HG03521 (cell line): ENCODE measurements at regions not wholly inside any gene's neighbourhood (a gene's known extent, or its start where the extent isn't known, plus 50 kb on each side); places are given as distances from the start of the nearest gene placed in this dataset.
"Not testable (repeated sequence)": the region's sequence is repeated elsewhere in the genome, so short reads cannot be mapped to it uniquely, and the experiment has no call there.

Experiments used
- ATAC-seq: cut with Tn5 transposase; IDR thresholded peaks from one replicate; pipeline ENCODE4 v1.9.1; 2021; ENCODE audit warnings: mild to moderate bottlenecking, moderate library complexity; ENCODE audit not compliant: unreplicated experiment

DNA sequence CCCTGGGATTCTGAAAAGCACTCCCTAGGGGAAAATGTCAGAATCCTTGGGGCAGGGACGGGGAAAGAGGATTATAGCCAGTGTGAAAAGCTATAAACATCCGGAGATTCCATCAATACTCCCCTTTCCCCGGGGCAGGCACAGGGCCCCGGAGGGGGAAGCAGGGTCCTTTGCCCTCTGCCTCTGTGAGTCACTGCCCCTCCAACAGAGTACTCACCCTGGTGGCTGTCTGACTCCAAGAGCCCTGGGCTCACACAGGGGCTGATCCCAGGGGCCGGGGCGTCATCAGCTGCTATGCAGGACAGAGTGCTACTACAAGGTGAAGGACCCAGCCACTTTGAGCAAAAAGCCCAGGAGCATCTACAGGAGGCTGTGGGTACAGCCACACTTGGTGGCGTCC is 133.0 kb upstream of the PRR20G start:
- ATAC-seq: no peak

DNA sequence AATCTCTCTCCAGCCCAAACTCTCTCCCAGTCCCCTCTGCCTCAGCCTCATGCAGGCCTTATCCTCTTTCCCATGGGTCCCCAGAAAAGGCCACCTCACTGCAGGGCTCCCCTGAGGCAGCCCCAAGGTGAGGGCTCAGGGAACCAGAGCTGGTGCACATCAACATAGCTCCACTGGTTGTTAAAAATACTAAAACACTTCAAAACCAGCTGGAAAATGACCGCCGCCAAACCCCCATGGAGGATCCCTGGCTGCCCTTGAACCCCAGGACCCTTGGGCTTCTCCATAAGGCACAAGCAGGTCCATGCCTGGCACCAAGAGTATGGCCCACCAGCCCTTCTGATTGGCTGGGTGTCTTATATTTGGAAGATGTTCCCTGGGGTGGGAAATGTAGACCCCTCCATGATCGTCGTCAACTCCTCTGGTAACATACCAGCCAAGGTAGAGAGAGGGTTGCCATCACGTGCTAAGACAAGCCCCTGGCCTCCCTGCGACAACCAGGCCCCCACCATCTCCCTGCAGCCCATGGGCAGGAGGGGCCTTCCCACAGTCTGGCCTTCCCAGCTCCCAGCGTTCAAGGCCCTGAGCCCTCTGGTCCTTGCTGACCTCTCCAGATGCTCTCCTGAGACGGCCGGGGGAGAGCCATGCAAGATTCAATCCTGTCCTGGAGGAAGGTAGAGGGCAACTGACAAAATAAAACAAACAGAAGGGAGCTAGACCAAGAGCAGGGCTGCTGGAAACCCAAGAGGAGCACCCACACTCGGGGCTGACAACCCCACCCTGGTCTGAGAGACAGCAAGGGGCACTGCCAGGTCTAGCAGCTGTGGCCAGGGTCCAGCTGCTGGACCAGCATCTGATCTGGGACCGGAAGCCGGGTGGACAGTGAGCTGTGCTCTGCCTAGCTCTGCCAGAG is 132.1 kb upstream of the PRR20G start:
- no peak for ATAC-seq

DNA sequence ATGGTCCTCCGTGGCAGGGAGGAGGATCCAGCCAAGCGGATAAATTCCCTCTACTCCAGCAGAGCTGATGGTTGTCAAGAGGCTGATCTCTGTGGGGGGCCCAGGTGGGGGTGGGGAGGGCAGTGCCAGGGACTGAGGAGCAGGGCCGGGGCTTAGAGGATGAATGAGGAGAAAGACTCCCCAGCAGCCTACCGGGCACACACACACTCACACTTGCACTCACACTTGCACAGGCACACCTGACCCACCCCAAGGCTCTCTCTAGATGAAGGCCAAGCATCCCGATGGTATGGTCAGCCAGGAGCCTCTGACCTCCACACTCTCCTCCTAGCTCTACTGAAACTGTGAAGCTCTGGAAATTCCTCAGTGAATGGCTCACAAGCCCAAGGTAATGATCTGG is 131.3 kb upstream of the PRR20G start:
- ATAC-seq: no peak

DNA sequence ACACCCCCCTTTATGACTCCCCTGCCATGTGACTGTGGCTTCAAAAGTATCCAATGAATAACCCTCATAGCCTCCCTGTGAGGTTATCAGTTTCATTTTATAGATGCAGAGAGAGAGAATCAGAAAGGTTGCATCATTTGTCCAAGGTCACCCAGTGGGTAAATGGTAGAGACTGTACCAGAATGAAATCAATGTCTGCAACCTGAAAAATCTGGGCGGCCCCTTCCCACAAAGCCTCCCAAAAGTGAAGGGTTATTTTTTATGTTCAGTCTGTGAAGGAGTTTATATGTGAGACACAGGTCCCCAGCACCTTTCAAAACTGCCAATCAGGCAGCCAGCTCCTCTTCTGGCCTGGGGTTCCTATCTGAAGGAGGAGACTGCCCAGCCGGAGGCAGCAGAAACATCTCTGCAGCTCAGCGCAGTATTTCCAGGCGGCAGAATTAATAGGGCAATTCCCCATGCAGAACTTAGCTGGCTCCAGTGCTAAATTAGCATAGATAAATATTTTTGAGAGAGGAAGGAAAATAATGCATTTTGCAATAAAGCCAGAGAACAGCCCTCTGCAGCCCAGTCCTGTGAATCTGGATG is 130.8 kb upstream of the PRR20G start:
- ATAC-seq: no peak

DNA sequence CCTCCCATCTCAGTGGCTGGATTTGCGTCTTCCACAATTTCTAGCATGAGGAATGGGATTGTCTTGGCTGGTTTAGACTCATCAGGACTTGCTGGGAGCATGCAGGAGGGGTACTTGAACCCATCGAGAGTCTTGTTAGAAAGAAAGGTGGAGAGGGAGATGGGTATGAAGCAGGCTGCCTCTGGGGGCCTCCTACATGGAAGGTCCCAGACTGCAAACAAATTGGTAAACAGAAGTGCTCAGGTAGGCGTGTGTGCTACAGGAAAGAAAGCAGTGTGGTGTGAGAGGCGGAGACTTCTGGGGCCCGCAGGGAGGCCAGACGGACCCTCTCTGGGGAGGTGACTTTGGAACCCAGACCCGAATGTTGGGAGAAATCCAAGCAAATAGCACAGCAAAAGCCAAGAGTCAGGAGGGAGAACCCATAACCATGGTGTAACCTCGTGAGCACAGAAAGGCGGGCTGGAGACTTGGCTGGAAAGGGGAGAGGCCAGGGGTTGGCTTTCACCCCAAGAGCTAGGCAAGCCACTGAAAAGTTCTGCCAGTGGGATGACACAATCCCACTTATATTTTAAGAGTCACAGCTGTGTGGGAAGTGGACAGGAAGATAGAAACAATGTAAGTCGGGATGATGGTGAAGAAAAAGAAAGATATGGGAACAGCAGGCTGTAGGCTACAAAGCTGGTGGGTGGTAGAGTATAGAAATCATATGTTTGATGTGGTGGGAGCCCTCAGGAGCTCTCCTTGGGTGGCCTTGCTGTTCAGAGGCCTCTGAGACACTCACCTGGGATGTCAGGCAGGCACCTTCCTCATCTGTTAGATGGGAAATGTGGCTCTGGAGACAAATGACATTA is 130.1 kb upstream of the PRR20G start:
- ATAC-seq: no peak

DNA sequence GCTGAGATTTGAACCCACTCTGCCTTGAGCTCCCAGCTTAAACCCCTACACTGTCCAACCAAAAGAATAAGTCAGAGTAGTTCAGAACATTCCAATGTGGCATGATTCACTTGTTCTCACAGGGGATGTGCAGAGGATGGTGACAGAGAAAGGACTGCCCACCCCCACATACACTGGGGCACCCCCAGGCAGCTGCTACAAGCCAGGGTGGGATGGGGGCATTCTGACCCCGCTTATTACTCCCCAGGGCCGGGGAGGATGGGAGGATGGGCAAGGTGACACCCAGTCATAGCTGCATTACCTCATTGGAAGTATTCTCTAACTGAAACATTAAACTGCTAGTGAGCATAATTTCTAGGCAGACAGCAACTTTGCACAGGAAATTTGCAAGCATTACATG is 126.0 kb upstream of the PRR20G start:
- ATAC-seq: no peak

DNA sequence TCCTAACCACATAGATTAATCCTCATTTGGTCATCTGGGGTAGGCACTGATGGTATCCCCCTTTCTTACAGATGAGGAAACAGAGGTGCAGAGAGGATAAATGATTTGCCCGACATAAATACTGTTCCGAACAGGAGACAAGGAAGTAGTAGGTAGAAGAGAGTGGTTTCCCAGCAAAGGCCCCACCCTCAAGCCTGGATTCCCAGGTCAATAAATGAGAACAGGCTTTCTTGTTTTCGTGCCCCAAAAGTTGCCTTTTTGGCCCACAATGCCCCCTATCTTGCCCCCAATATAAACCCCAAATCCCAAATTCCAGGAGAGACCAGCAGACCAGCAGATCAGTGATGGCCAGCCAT is 125.5 kb upstream of the PRR20G start:
- no peak for ATAC-seq

DNA sequence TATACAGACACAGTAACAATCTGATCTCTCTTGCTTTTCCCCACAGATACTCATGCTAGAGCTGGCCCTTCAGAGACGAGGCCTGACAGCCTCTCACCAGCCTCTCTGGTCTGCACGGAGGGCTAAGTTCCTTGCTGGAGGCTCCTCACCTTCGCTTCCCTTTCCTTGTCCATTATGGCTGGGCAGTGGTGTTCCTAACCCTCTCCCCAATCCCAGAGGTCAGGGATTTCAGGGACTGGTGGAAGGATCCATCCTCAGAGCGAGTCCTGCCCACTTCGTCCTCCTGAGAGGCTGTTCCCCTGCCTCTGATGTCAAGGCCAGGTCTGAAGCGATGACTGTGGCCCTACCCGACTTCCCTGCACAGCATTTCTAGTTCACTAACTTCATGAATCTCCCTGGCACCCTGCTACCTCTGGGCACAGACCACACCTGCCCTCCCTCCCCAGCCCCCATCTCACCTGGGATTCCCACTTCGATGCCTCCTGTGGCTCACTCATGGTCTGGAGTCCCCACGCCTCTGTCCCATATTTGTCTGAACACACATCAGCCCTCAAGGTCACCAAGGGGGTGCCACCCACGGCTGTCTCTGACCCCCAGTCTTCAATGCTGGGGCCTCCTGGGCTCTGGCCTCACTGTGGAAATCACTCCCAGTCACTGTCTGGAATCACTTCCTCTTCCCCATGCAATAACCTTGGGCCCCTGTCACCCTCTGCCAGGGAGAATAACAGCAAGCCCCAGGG is 124.9 kb upstream of the PRR20G start:
- no peak for ATAC-seq

DNA sequence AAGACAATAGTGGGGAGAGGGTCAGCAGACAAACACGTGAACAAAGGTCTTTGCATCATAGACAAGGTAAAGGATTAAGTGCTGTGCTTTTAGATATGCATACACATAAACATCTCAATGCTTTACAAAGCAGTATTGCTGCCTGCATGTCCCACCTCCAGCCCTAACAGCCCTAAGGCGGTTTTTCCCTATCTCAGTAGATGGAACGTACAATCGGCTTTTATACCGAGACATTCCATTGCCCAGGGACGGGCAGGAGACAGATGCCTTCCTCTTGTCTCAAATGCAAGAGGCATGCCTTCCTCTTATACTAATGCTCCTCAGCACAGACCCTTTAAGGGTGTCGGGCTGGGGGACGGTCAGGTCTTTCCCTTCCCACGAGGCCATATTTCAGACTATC is 124.0 kb upstream of the PRR20G start:
- ATAC-seq: not testable (repeated sequence)

DNA sequence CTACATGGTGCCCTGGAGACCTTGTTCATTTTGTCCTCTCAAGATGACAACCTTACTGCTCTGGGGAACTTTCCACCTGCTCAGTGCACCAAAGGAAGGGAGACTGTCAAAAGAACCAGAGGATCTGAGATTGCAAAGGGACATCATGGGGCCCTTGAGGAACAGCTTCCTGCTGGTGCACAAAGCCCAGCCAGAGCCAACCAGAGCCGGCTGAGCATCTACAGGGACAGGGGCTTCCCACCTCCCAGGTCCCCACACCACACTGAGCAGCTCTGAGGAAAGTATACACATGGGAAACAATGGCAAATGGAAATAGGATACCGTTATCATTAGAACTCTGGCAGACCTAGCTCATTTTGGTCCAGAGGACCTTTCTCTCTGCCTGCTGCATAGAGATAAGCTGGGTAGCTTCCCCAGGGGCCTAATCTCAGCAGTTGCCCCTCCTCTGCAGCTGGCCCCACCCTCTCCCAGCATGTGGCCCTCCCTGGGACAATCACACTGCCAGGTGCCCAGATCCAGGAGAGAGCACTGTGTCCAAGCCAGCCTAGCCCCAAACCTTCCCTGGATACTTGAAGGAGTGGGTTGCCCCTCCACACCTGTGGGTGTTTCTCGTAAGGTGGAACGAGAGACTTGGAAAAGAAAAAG is 123.4 kb upstream of the PRR20G start:
- no peak for ATAC-seq

DNA sequence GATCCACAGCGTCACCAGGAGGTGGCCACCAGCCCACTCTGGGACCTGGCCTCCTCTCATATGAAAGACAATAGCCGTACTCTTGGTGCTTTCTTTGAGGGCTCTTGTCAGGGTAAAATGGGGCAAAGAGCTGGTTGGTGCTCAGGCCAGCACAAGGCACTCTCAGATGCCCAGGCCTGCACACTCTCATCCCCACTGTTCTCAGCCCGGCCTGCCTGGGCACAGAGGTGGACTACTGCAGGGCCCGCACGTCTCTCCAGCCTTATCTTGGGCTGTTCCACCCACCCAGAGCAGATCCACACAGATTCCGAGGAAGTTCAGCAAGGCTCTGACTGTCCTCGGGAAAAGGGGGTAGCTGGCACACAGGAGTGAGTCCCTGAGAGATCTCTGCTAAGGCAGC is 122.8 kb upstream of the PRR20G start:
- no peak for ATAC-seq

DNA sequence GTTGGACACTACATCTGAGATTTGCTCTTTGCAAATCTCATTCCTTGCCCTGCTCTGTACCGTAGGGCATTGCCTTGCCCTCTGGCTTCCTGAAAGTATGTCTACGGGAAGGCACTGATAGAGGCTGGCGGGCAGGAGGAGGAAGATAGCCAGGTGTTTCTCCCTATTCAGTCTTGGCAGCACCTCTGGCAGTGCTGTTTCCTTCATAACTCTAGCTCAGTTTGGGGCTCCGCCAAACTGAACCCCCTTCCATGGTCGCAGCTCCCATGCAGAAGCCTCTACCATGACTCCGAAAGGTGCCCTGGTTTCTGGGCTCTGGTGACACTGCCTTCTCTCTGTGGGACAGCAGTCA is 122.3 kb upstream of the PRR20G start:
- no peak for ATAC-seq

DNA sequence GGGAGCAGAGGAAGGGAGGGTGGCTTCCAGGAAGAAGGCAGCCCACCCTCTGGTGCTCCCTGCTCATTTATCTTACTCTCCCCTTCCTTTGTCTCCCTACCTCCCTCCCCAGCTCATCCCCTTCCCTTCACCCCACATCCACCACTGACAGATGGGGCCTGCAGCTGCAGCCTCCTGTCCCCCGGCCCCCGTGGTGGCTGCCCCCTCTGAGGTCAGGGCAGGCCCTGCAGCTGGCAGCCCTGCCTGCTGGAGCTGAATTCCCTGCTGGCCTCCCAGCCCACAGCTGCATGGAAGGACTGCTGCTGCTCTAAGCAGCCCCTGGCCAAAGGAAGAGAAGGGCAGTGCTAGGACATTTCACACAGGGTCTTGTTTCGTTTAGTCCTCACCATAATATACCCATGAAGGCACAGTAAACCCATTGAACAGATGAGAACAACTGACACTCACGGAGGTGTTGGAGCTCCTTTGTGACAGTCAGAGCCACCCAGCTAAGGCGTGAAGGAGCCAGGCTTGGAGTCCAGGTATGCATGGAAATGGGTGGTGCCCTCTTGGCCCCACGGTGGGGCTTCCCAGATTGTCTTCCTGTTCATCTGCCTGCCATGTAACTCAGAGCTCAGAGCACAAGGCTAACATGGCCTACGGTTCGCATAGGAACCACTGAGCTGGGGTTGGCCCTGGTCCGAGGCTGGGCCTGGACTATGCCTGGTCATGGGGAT is 121.7 kb upstream of the PRR20G start:
- ATAC-seq: no peak

DNA sequence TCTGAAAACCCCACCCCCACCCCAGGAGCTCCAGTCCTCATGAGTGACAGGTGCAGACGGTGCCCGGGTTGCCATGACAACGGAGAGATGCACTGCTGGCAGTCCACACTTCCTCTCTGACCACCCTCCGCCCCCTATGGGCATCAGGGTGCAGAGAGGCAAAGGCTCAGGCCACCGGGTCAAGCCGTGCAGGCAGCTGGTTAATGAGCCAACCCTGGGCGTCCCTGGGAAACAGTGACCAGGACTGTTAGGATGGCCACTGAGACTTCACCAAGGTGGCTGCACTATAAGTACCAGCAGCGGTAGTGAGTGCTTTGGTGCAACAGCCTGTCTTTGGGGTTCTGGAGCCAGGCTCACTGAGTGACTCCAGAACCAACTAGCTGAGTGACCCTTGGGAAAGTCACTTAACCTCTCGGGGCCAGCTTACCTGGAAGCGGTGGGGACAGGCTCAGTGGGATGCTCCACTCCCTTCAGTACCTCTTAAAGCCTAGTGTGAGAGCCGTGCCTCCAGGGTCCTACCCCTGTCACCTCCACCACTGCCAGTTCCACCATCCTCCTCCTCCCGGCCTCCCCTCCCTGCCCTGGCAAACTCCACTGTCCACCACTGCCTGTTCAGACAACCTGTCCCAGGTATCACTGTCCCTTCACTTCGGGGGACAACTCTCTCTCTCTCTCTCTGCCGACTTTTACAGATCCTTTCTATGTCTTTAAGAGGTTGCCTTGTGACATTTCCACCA is 121.0 kb upstream of the PRR20G start:
- ATAC-seq: no peak

DNA sequence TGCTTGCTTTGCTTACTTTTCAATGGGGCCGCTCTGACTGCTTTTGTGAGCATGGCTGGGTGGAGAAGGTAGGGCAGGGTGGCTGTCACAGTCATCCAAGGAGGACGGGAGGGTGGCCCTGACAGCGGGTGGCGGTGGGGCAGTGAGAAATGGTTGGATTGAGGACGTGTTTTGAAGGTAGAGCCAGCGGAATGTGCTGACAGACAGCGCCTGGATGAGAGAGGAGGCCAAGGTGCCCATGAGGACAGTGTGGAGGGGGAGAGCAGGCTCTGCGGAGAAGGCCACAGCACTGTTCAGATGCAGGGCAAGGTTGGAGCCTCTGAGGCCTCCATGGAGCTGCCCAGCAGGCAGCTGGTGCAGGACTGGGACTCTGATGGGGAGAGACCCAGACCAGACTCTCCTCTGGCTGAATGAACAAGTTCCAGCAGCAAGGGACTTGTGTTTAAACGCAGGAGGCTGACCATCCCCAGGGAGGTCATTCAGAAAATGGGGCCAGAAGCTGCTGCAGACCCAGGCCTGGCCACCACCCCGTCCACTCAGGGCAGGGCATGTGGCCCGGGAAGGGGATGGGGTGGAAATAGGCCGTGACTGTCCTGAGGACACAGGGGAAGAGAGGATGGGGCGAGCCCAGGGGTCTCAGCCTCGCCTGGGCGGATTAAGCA is 120.3 kb upstream of the PRR20G start:
- no peak for ATAC-seq

DNA sequence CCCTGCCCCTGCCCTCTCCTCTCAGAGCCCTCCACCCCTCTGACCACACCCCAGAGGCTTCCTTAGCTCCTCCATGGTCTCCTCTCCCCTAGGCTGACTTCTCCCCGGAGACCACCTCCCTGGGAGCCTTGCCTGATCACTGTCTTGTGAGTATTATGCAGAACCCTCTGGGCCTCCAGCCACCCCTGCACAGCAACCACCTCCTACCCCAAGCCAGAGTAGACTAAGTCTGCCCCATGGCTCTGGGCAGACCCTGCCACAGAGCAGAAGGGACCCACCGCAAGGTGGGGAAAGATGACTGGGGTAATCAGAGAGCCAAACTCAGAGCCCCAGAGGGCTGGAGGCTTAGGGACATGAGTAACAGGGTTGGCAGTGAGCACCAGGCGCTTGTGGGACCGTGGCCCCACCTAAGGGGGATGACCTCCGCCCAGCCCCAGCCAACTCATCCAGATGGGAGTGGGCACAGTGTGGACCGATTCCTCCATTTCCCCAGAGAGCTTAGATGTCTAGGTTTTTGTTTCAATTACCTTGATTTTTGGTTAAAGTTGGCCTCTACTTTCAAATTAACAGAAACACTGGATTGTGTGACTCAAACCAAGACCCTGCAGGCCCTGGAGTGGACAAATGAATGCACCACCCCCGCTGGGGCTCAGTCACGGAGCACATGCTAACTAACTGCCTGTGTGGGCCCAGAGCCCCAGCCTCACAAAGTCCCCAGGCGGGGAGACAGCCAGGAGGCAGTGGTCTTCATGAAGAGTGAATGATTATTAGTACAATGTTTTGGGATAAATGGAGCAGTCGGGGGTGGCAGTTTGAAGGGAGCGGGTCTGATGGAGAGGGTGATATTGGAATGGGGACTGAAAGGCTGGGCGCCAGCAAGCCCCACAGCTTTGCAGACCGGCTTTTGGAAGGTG is 119.4 kb upstream of the PRR20G start:
- ATAC-seq: no peak

DNA sequence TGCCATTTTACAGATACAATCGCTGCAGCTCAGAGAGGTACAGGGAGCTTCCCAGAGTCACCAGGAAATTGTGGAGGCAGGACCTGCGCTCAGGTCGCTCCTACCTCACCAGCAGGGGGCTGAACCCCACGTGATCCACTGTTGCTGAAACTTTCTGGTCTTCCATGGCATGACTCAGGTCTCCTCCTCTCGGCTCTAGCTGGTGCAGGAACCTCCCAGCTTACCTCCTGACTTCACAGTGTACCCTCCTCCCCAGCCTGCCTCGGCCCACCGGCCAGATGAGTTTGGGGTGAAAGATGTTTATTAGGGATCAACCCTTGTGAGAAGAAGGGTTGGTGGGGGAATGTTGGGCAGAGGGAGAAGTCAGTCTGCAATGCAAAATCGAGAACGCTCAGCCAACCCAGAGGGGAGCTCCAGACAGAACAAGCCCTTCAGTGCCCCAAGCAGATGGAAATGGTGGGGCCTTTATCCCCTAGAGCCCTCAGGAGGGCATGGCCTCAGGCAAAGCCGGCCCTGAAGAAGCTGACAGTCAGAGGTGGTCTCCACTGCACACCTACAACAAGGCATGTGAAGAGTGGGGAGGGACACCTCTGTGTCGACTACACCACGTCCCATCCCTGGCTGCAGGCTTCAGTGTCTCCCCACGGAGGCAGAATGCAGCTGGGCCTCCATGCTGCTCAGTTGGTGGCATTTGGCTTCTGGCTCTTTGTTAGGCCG is 118.6 kb upstream of the PRR20G start:
- ATAC-seq: no peak
